A549 (cell line): ENCODE measurements at regions not wholly inside any gene's neighbourhood (a gene's known extent, or its start where the extent isn't known, plus 50 kb on each side); places are given as distances from the start of the nearest gene placed in this dataset.

ENCODE experiments used
- CHD2 ChIP-seq: fragments of 150-350 bp; IDR thresholded peaks from 2 replicates; pipeline ENCODE4 v1.6.1; 2014; ENCODE audit warnings: low read length; ENCODE audit not compliant: partially characterized antibody
- ESRRA ChIP-seq: fragments of 150-350 bp; IDR thresholded peaks from 2 replicates; pipeline ENCODE4 v1.6.1; 2014; ENCODE audit warnings: mild to moderate bottlenecking, low read length, borderline replicate concordance
- HOXA7 ChIP-seq: fragments of 250-450 bp; sonication (Bioruptor Pico); IDR thresholded peaks from 2 replicates; pipeline ENCODE4 v1.5.0; 2020; ENCODE audit warnings: mild to moderate bottlenecking, moderate library complexity
- NFE2L2 ChIP-seq: fragments of 150-350 bp; conservative IDR thresholded peaks from 2 replicates; pipeline ENCODE4 v1.6.1; 2014; ENCODE audit warnings: low read length
- PHF8 ChIP-seq: fragments of 200-600 bp; sonication (generic); IDR thresholded peaks from 2 replicates; pipeline ENCODE4 v1.6.1; 2016; ENCODE audit warnings: low read depth, mild to moderate bottlenecking, antibody characterized with exemption, moderate library complexity, borderline replicate concordance
- POLR2A ChIP-seq: IDR thresholded peaks from 2 replicates; pipeline ENCODE4 v1.6.1; 2012; ENCODE audit warnings: mild to moderate bottlenecking, low read length
- TP53 ChIP-seq: fragments of 250-450 bp; sonication (Bioruptor Pico); IDR thresholded peaks from 2 replicates; pipeline ENCODE4 v1.5.0; 2021; ENCODE audit warnings: mild to moderate bottlenecking, moderate library complexity
- ZFP36 ChIP-seq: fragments of 450-650 bp; IDR thresholded peaks from 2 replicates; pipeline ENCODE4 v1.6.1; 2014; ENCODE audit warnings: borderline replicate concordance; ENCODE audit not compliant: partially characterized antibody
- ZNF302 ChIP-seq: fragments of 250-450 bp; sonication (Bioruptor Pico); IDR thresholded peaks from 2 replicates; pipeline ENCODE4 v1.9.0; 2021; ENCODE audit warnings: inconsistent platforms, mild to moderate bottlenecking, moderate library complexity
- TF ChIP-seq, protein P1 (sequence below): fragments of >200 bp; sonication (Bioruptor Twin); formaldehyde crosslinking; IDR thresholded peaks from 3 replicates; pipeline ENCODE4 v1.5.1; 2016
- TF ChIP-seq, protein P2 (sequence below): fragments of 450-650 bp; IDR thresholded peaks from 2 replicates; pipeline ENCODE4 v1.6.1; 2014; ENCODE audit warnings: antibody characterized with exemption
- TF ChIP-seq, protein P3 (sequence below): fragments of 200-600 bp; sonication (generic); IDR thresholded peaks from 2 replicates; pipeline ENCODE4 v1.6.1; 2016; ENCODE audit warnings: antibody characterized with exemption, mild to moderate bottlenecking, moderate library complexity

DNA sequence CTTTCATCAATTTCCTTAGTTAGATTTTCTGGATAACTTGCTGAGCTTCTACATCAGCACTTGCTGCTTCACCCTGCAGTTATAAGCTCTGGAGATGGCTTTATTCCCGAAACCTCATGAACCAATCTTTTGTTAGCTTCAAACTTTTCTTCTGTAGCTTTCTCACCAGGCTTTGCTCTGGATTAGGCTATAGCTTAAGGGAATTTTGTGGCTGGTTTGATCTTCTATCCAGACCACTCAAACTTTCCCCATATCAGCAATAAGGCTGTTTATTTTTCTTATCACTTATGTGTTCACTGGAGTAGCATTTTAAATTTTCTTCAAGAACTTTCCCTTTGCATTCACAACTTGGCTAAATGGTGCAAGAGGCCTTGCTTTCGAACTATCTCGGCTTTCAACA is 1173.5 kb upstream of the NUDT12 start:
- TF ChIP-seq TP53 (CRISPR knock-in tag) (no peak), ESRRA (no peak), POLR2A (no peak), ZNF302 (CRISPR knock-in tag) (no peak), PHF8 (no peak), HOXA7 (no peak), ZFP36 (no peak), NFE2L2 (no peak), CHD2 (no peak)
- TF ChIP-seq, protein P1, sequence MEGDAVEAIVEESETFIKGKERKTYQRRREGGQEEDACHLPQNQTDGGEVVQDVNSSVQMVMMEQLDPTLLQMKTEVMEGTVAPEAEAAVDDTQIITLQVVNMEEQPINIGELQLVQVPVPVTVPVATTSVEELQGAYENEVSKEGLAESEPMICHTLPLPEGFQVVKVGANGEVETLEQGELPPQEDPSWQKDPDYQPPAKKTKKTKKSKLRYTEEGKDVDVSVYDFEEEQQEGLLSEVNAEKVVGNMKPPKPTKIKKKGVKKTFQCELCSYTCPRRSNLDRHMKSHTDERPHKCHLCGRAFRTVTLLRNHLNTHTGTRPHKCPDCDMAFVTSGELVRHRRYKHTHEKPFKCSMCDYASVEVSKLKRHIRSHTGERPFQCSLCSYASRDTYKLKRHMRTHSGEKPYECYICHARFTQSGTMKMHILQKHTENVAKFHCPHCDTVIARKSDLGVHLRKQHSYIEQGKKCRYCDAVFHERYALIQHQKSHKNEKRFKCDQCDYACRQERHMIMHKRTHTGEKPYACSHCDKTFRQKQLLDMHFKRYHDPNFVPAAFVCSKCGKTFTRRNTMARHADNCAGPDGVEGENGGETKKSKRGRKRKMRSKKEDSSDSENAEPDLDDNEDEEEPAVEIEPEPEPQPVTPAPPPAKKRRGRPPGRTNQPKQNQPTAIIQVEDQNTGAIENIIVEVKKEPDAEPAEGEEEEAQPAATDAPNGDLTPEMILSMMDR: no peak
- TF ChIP-seq, protein P2, sequence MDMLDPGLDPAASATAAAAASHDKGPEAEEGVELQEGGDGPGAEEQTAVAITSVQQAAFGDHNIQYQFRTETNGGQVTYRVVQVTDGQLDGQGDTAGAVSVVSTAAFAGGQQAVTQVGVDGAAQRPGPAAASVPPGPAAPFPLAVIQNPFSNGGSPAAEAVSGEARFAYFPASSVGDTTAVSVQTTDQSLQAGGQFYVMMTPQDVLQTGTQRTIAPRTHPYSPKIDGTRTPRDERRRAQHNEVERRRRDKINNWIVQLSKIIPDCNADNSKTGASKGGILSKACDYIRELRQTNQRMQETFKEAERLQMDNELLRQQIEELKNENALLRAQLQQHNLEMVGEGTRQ: no peak
- TF ChIP-seq, protein P3, sequence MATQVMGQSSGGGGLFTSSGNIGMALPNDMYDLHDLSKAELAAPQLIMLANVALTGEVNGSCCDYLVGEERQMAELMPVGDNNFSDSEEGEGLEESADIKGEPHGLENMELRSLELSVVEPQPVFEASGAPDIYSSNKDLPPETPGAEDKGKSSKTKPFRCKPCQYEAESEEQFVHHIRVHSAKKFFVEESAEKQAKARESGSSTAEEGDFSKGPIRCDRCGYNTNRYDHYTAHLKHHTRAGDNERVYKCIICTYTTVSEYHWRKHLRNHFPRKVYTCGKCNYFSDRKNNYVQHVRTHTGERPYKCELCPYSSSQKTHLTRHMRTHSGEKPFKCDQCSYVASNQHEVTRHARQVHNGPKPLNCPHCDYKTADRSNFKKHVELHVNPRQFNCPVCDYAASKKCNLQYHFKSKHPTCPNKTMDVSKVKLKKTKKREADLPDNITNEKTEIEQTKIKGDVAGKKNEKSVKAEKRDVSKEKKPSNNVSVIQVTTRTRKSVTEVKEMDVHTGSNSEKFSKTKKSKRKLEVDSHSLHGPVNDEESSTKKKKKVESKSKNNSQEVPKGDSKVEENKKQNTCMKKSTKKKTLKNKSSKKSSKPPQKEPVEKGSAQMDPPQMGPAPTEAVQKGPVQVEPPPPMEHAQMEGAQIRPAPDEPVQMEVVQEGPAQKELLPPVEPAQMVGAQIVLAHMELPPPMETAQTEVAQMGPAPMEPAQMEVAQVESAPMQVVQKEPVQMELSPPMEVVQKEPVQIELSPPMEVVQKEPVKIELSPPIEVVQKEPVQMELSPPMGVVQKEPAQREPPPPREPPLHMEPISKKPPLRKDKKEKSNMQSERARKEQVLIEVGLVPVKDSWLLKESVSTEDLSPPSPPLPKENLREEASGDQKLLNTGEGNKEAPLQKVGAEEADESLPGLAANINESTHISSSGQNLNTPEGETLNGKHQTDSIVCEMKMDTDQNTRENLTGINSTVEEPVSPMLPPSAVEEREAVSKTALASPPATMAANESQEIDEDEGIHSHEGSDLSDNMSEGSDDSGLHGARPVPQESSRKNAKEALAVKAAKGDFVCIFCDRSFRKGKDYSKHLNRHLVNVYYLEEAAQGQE: no peak
